ENCODE measurements at regions not wholly inside any gene's neighbourhood (a gene's known extent, or its start where the extent isn't known, plus 50 kb on each side); places are given as distances from the start of the nearest gene placed in this dataset.

DNA sequence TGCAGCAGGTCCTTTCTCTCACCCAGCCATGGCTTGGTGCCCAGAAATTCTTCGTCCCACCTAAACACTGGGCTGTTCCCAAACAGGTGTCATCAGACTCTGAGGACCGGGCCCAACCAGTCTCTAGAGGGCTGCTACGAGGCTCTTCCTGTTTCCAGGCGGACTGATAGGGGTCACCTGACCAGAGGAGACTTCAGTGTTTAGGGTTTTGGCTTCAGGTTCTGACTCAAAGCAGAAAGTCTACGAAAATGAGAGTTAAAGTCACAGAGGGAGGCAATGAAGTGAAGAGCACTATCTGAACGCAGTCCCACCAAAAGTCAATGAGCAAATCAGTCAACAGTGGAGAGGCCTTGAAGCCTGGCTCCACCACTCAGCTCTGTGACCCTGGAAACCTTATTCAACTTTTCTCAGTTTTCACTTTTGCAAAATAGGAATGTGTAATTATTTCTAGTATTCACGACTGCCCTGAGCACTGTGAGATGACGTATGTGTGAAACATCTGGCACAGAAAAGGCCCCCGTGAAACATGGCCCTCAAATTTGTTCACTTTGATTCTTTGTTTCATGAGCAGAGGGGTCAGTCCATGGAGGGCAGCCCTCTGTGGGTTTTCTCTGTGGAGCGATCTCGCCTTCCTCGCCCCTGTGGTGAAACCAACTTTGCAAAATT is 189.9 kb upstream of the PDE1C start:
- no peak for ATAC-seq (ENCODE audit: low FRiP score)
- DNase-seq (ENCODE audit: low spot score), result no peak
- TF ChIP-seq, protein P1, sequence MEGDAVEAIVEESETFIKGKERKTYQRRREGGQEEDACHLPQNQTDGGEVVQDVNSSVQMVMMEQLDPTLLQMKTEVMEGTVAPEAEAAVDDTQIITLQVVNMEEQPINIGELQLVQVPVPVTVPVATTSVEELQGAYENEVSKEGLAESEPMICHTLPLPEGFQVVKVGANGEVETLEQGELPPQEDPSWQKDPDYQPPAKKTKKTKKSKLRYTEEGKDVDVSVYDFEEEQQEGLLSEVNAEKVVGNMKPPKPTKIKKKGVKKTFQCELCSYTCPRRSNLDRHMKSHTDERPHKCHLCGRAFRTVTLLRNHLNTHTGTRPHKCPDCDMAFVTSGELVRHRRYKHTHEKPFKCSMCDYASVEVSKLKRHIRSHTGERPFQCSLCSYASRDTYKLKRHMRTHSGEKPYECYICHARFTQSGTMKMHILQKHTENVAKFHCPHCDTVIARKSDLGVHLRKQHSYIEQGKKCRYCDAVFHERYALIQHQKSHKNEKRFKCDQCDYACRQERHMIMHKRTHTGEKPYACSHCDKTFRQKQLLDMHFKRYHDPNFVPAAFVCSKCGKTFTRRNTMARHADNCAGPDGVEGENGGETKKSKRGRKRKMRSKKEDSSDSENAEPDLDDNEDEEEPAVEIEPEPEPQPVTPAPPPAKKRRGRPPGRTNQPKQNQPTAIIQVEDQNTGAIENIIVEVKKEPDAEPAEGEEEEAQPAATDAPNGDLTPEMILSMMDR (IDR thresholded peaks at IDR 0.05), result no peak

DNA sequence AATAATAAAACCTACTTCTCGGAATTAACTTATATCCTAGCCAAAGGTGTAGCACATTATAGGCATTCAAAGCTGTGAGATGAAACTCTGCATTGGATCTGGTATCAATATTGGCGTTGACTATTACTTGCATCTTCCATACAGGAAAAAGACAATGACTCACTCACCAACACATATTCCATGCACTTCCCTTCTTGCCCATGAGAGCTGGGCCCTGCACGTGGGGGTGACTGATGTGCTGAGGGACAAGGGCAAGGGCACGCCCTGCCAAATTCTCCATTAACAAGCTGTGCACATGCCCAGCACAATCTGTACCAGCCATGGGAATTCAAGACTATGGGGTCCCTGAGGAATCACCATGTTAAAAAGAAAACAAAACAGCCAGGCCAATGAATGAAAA is 188.1 kb upstream of the PDE1C start:
- no peak for ATAC-seq (ENCODE audit: low FRiP score)
- no peak for DNase-seq (ENCODE audit: low spot score)
- TF ChIP-seq, protein P1 (IDR thresholded peaks at IDR 0.05), result no peak

DNA sequence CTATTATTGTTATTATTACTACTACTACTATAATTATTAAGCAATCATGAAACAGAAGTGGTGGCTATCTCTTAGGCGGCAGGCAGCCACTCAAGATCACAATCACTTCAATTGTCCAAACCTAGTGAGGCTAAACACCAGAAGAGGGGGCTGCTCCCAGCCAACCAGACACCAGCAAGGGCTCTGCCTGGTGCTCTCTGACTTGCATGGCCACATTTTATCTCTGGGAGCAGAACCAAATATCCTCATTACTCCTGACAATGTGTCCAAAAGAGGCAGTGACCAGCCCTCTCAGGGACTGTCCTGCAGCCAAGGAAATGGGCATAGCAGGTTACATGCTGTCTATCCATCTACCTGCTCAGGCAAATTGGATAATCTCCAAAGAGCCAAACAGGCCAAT is 187.4 kb upstream of the PDE1C start:
- ATAC-seq (ENCODE audit: low FRiP score) (no peak), DNase-seq (ENCODE audit: low spot score) (no peak)
- TF ChIP-seq, protein P1 (IDR thresholded peaks at IDR 0.05), result no peak

DNA sequence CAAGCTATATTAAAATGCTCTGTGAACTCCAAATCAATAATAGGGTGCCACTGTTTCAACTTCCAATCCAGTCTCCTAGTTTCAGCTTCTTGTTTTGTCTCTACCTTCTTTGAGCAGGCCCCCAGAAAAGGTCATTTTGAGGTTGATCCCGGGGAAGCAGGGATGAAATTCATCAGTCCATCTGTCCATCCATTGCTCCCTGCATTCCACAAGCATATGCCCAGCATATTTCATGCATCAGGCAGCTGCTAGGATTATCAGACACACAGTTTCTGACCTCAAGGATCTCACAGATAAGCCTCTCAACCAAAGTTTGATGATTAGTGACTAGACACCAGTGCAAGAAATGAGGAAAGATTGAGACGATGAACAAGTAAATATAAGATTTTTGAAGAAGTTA is 186.6 kb upstream of the PDE1C start:
- ATAC-seq (ENCODE audit: low FRiP score) (no peak), DNase-seq (ENCODE audit: low spot score) (no peak)
- TF ChIP-seq, protein P1 (IDR thresholded peaks at IDR 0.05), result no peak

DNA sequence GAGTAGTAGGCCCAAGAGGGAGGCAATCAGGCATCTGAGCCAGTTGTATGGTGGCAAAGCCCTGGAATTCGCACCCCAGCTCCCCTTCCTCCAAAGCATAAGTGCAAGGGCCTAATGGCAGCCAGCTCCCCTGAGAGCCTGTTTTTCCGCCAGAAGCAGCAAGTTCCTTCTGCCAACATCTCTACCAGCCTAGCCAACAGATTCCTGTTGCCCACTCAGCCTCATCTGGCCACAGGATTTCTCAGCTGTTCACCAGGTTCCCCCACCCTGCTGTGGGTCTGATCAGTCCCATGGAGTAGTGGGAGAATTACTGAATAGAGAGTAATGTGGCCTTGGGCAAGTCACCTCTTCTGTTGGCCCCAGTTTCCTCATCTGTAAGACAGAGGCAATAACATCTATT is 186.2 kb upstream of the PDE1C start:
- ATAC-seq (ENCODE audit: low FRiP score) (no peak), DNase-seq (ENCODE audit: low spot score) (no peak)
- TF ChIP-seq, protein P1 (IDR thresholded peaks at IDR 0.05), result no peak

DNA sequence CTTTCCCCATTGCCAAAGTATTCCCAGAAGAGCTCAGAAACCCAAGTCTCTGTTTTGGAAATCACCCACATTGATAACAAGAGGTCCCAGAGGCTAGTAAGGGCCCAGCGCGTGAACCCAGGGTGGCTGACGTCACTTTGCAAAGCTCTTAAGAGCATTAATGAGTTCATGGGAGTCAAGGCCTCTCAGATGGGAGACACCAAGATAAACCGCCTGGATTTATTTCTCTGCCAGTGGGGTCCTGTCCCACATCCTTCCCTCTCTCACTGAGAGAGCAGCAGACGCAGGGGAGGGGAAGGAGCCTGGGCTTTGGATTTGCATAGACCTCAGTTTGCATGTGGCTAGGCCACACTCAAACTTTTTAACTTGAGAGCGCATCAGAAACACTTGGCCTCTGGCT is 184.8 kb upstream of the PDE1C start:
- ATAC-seq (ENCODE audit: low FRiP score) (no peak), DNase-seq (ENCODE audit: low spot score) (no peak)
- TF ChIP-seq, protein P1 (IDR thresholded peaks at IDR 0.05), result no peak

DNA sequence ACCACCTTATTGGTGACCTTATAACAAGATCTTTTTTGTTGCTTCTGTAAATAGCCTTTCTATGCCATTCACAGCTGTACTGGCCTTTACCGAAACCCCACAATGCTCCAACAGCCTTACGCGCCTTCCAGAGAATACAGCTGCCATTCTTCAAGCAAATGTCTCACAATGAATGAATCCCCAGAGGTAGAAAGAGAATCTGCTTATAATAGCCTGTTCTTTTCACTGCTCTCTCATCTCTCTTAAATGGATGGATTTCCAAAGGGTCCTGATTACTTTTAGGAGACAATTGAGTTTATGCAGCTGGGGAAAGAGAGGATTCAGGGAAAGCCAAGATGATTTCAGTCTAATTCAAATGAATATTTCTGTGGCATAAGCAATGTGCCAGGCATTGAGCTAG is 183.1 kb upstream of the PDE1C start:
- no peak for ATAC-seq (ENCODE audit: low FRiP score)

More for the DNA sequence above, 183.1 kb upstream of the PDE1C start:
- TF ChIP-seq, protein P1 (IDR thresholded peaks at IDR 0.05), result no peak
- DNase-seq (ENCODE audit: low spot score), result no peak

All from omental fat pad (tissue), 3 donors.